NCI-H2171 treated with DMSO at 0.1 percent for 48 hours (cell line): ENCODE measurements at regions not wholly inside any gene's neighbourhood (a gene's known extent, or its start where the extent isn't known, plus 50 kb on each side); places are given as distances from the start of the nearest gene placed in this dataset.

ENCODE experiments used
- DNase-seq: peaks from one replicate; lab custom pipeline; 2025; lab: John Stamatoyannopoulos, UW

DNA sequence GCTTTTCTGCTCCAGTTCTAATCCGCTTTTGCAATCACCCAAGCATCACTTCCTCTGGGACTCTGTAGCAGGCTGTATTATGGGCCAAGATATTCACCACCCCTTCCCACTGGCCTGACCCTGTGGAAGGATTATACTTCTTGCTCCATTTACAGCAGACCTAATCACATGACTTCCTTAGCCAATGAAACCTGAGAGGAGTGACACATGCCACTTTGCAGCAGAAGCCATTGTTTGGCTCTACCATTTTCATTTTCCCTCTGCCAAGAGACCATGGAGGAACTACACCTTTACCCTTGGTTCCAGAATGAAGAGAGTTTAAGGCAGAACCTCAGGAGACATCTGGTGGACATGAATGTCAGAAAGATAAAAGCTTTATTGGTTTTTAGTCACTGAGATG lies 134.9 kb upstream of the HSD17B12 start:
- no peak for DNase-seq

DNA sequence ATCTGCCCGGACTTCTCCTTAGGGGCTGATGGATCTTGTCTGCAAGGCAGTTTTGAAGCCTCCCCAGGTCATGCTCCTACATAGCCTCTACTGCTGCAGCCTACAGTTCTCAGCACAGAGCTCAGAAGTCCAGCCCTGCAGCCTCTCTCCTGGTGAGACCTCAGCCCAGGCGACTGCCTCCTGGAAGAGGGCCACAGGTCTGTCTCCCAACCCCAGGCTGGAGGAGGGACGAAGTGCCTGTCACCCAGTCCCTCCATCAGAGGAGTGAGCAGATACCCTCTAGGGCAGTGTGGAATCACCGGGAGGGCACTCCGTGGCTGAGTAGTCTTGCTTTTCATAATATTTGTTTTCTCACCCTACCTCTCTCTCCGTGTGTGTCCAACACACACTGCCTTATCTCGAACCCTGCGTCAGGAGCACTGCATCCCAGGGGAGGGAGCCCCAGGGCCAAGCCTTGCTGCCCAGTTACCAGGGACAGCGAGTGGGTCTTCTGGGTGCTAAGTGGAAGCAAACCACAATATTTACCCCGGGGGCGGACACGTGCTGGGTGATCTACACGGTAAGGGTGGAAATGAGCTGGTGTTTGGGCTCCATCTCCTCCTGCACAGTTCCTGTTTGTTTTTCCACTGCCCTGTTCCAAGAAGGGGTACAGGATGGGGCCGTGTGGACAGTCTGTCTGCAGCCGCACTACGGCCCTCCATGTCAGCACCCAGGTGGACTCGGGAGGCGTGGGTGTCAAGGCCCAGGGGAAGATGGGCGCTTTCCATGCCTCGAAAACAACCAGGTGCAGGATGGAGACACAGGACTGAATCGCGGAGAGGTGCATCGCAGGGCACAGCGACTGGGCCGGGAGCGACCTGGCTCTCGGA lies 133.7 kb upstream of the HSD17B12 start:
- no peak for DNase-seq

DNA sequence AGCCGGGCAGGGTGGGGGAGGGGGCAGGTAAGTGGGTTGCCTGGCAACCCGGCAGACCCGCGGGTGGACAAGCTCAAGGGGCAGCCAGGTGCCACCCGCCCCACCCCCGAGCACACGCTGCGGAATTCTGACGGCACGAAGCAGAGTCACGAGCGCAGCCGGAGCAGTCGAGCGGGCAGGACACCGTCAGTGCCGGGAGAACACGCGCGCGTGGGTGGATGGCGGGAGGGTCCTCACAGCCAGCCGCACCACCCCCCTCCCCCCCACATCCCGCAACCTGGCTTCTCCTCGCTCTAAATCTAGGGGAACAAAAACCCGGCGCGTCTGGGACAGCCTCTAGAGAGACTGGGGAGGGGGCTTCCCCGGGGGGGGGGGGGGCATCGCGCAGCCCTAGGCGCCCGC lies 133.1 kb upstream of the HSD17B12 start:
- DNase-seq = no peak

DNA sequence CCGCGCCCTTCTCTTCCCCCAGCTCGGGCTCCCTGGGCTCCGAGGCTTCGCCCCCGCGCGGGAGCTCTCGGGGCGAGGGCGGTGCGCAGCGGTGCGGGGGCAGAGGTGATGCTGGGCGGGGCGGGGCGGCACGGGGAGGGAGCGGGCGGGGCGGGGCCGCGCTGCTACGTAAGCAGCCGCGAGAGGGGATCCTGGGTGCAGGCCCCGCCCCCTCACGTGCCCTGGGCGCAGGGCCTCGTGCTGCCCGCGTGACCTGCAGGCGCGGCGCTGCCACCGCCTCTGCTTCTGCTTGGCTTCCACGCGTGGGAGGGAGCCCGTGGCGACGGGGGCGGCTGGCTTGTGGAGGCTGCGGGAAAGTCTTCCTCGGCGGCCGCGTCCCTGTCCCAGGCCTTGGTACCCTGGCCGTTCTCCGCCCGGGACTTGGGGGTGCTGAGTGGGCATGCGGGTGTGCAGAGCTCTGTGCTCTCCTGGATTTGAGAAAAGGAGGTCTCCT lies 132.6 kb upstream of the HSD17B12 start:
- no peak for DNase-seq

DNA sequence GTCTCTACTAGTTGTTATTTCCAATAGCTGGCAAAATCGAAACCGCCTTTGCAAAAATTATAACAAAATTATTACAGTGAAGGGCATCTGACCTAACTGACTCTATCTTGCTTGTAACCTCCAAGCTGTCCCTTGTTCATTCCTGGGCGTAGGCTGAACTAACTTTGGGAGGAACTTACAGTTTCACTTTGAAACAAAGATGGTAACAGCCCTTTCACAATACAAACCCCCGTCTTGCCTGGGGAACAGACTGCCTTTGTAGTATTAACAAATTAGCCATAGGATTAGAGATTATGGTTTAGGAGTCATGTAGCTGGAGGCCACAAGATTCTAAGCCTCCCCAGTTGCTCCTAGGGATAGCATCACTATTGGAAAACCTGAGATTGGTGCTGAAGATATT lies 131.6 kb upstream of the HSD17B12 start:
- no peak for DNase-seq

DNA sequence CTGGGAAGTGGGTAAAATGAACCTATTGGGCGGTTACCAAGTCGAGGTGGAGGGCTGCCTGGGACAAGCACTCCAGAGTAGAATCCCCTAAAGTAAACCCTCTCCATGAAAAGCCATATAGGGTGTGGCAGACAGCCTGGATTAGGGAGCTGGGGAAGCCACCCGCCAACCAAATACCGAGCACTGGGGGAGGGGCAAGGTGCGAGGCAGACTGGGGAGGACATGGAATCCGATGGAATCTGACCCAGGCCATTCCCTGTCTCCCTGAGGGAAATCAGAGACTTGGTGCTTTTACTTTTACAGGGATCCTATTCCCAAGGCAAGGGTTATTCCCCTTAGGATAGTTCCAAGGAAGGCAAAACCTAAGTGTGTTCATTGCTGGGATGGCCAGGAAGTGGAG lies 130.9 kb upstream of the HSD17B12 start:
- DNase-seq = no peak

DNA sequence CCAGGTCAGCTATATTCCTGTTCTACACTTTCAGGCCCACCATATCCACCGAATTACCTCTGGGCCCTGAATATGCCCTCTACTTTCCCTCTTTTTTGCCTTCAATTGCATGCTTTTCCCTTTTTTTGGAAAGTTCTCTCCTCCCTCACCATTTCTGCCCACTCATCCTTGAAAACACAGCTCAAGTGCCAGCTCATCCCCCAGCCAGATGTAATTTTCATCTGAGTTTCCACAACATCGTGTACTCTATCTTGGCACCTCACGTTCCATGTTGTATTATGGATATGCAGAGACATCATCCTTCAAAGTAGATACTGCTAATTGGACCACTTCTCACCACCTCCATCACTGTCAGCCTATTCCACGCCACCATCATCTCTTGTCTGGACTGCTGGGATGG lies 129.8 kb upstream of the HSD17B12 start:
- no peak for DNase-seq

DNA sequence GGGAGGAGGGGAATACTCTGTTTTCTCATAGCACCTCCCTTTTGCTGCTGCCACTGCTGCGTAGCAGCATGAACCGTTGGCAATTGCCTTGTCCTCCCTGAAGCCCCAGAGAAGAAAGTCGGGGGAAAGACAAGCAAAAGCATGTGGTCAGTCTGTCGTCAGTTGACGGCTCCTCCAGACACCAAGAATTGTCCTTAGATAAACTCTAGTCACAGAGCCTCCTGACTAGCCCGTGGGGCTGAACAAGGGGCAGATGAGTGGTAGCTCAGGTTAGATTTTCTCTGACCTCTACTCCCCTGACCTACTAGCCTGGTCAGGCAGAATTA lies 126.4 kb upstream of the HSD17B12 start:
- DNase-seq = no peak

DNA sequence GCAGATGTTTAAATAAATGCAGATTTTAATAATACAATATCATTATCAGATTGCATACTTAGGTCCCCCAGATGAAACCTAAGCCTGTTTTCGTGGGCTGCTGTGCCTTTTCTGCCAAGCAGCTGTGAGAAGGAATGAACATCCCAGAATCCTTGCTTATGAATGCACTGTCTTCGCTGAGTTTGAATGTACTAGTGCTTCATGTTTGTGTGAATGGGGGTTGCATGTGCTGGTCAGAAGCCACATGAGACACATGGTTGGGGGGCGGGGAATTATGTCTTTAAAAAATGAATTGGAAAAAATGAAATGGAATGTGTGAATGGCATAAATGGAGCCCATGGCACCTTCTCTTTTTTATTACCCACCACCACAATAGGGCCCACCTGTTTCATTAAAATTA lies 125.4 kb upstream of the HSD17B12 start:
- DNase-seq = no peak

DNA sequence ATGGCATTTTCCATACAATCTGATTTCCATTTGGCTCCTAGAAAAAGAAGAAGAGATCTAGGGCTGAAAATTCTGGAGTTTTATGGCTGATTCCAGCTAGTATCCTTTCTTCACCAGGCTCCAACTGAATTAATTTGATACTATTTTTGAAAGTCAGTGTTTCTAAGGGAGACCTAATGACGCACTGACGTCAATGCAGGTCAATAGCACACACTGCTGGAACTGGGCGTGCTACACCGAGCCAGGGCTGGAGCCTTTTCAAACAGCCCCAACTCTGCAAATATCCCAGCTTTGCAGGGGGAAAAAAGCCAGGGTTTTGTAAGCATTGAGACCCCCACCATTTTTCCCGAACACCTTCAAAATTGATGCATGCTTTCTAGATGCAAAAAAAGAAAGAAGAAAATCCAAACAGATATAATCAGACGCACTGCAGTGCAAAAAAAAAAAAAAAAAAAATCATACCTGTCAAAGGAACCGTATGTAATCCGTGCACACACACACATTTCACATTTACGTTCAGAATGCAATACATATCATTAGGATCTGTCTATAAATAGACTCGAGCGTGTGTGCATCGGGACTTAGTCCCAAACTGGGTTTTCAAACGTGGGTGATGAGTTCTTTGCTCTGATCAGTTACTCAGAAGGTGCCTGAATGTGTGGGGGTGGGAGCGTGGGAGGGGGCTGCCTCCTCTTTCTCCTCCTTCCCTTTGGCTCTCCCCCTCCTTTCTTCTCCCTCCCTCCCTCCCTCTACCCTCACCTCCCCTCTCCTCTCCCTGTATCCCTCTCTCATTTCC lies 124.5 kb upstream of the HSD17B12 start:
- DNase-seq = no peak

DNA sequence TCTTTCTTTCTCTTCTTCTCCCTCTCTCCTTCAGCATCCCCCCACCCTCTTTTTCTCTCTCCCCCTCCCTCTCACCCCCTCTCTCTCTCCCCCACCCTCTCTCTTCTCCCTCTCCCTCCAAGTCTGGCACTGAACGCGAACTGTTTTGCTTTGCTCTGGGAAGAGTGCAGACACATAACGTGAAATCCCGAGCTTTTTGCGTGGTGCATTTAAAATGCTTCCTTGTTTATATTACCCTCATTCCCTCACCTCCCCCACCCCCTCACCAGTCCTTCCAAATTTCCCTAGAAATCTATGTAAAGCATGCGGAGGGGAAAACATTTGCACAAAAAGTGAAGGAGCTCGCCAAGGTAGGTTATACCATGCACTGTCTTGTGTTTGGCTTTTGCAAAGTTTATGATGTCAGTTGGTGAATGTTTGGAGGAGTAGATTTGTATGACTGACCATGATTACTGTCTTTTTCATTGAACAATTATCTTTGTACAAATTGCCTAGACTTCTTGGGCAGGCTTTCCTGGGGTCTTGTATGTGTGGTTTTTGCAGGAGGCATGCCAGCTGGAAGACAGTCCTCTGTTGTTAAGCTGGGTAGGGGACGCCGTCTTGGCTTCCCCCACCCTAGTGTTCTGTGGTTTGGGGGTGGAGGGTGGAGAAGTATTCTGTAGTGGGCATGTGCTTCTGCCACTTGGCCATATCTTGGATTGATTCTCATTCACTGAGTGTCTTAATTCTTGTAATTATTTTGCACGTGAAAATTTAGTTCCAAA lies 123.7 kb upstream of the HSD17B12 start:
- DNase-seq = no peak

DNA sequence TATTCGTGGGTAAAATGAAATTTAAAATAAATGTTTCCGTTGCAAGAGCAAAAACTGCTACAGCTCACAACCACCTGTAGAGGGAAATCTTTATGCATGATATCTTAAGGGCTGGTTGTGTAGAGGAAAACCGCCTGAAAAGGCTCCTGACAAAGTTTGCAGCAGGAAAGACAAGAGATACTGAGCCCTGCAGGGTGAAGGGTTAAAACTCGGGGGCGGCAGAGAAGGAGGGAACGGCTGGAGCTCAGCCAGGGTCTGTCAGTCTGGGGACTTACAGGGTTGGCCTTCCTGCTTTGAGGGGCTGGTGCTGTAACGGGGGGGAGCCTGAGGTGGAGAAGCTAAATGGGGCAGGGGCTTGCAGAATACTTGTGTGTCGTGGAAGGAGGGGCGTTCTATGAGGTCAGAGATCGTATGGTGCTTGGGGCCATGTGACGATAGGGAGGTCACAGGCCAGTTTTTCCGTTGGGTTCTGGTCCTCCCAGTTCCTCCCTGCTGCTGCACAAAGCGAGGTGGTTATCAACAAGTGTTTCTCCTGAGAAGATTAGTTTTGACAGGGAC lies 122.9 kb upstream of the HSD17B12 start:
- DNase-seq = no peak

DNA sequence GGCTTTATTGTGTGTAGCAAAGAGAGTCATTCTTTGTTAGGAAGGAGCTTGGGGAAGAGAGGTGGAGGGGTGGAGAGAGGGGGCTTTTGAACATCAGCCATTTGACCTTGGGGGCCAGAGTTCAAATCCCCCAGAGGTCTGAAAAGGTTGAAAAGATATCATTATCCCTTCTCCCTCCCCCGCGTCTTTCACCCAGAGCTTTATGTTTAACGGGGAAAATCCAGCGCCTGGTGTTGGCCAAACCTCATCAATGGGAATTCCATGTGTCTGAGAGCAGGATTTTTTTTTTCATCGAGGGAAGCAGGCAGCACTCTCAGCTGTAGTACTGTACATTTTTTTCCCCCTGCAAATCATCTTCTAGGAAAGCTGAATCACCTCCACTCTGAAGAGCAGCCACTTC lies 122.4 kb upstream of the HSD17B12 start:
- DNase-seq = no peak

DNA sequence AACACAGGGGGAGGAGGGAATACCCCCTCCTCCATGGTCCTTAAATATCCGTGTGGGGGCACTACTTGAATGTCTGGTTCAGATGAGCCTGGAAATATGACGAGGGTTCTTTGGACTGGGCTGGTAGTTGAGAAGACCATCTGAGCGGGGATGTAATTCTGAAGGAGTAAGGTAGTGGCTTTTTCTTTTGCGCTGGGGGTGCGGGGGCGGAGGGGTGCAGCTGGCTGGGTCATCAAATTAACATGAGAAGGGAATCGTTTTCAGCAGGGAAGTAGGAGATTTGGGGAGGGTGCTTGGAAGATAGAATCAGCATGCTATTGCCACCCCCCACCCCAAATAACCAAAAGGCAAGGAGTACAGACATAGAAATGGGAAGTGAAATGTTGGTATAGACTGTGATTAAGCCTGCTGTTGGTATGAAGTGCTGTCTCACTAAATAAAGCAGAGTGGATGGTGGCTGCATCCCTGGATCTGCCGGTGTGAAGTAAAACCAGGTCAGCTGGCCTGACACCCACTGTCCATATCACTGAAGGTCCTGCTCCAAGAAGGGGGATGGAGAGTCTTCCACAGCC lies 121.9 kb upstream of the HSD17B12 start:
- DNase-seq = no peak

DNA sequence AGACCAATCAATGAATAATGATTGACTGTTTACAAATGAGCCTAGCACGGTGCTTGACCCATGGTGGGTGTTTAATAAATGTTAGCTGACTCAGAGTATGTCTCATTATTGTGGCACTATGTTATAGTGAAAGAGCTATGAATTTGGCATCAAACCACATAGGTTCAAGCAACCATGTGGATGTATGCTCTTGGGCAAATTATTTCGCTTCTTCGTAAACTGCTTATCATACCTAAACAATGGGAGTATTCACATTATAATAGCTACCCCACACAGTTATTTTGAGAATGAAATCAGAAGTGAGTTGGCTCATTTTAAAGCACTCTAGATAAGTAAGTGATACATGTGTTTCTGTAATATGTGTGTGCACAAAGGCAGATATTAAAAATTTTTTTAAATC lies 118.7 kb upstream of the HSD17B12 start:
- DNase-seq = no peak

DNA sequence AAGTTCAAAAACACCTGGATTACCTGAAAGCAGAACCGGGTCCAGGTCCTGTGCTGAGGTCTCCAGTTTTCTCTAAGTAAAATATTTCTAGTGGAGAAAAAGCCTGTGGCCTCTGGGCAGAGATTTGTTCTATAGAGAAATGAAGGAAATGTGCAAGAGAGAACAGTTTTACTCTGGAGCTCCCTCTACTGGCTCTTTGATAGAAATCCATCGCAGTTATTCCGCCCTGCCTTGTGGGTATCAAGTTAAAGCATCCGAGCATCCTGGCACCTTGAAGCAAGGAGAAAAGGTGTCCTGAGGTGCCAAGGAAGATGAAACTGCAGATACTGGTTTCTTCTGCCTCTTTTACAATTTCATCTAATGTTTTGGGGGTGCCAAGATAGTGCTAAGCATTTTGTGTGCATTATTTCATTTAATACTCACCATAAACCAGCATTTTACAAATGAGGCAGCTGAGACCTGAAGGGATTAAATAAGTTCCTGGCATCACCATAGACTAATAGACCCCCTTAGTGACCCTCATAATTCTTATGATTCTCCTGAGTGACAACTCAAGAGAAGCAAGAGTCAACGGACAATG lies 113.1 kb upstream of the HSD17B12 start:
- DNase-seq = peak; percentile 65

DNA sequence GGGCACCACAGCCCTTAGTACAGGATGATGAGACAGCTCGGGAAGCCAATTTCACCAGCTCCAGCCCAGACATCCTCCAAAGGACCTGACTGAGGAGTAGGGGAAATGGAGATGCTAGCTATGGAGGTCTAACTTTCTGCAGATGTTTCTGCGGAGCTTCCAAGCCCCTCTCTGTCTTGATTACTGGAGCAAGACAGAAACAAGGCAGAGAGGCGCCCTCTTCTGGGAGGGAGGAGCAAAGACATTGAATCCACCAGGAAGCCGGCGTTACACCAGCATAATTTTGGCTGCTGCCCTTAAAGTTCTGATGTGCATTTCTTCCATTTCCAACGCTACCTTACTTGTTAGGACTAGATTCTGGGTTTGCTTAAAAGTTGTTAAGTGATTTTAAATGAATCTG lies 107.3 kb upstream of the HSD17B12 start:
- DNase-seq = no peak

DNA sequence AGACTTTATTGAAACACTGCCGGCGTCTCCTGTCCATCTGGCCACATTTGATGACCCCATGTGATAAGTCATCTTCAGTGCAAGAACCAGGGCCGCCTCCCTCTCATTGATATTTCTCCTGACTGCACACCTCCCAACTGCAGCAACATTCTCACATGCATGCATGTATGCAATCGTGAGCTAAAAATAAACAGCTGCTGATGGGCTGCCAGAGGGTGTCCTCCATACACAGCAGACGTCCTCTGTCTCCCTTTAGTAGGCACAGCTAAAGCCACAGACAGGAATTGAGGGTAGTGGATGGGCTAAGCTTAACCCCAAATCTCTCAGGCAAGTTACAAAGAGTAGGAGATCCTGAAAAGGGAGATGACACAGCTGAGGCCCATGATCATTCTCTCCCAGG lies 106.7 kb upstream of the HSD17B12 start:
- no peak for DNase-seq

DNA sequence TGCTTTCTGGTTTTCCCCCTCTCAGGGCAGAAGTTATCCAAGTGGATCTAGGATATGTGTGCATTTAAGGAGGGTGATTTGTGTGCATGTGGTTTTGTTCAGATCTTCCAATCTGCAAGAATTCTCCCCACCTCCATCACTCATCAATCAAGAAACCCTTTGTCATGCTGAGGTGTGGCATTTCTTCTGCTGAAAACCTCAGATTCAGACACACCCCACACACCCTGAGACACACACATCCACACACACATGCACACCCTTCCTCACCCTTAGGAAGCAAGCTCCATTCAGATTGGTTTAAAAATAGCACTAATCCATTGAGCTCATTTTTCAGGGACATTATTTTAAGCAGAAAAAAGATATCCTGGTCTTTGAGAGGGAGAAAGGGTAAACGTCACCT lies 106.1 kb upstream of the HSD17B12 start:
- DNase-seq = no peak

DNA sequence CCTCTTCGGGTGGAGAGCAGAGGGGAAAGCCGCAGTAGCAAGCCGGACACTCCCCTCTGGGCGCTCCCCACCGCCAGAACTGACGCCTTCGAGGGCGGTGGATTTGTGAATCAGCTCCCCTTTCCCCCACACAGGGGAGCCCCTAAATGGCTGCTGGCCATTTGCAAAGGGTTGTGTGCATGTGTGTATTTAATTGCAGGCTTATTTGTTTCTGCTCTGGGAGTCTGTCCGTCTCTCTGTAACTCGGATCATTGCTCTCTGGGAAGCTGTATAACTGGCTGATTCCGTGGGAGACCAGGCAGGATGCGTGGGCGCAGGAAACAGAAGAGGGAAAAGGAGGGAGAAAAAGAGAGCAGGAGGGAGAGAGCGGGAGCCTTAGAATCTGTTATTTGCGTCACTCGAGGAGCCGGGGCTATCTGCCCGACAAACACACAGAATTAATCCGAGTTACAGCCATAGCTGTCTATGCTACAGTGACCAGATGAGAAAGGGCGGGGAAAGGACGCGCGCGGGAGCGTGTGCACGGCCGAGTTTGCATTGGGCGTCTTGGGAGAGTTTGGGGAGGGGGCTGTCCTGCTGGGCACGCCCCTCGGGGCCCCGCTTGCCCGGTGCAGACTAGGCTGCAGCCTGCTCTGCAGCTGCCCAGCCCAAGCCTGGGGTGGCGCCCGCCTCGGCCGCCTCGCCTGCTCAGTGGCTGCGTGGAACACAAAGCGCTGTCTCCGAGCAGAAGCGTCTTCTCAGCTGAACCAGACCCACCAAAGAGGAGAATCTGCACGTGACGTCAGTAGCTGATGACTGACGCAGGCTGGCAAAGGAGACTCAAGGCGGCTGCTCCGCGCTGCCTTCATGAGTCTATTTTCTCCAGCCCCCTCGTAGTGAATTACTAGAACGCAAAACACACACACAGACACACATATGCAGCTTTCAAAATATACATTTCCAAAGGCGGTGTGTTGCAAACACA lies 105.3 kb upstream of the HSD17B12 start:
- DNase-seq = peak; percentile 36
